ENCODE measurements at regions not wholly inside any gene's neighbourhood (a gene's known extent, or its start where the extent isn't known, plus 50 kb on each side); places are given as distances from the start of the nearest gene placed in this dataset.
A peak's percentile ranks its signal among the peaks of the same experiment; 100 is the strongest.
"Not testable (repeated sequence)": the region's sequence is repeated elsewhere in the genome, so short reads cannot be mapped to it uniquely, and the experiment has no call there.

DNA sequence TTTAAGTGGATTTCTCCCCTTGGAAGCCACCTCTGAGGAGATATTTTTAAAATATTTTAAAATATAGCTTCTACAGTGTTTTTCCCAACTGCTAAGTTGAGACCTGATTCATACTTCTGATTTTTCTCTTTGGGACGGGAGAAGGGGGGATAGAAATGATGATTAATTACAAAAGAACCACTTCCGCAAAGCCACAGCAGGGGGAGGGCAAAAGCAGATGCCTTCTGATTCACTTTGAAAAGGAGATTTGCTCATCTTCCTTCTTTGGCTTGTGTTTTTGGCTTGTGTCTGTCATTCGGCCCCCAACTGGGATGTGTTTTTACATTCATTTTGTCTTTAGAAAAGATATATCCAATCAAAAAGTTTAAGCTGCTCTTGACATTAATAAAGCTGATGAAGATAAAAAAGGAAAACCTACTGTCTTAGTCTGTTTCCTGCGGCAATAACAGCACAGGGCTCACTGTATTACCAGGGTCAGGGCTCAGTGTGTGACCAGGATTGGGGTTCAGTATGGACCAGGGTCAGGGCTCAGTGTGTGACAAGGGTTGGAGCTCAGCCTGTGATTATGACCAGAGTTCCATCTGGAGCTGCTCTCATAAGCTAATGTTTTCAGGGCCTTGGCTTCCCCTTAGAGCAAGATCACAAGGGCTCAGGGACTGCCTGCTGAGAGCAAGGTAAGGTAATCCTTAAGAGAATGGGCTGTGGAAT lies 223.2 kb downstream of the MTHFS start:
- no peak for DNase-seq (ENCODE audit: low spot score)

DNA sequence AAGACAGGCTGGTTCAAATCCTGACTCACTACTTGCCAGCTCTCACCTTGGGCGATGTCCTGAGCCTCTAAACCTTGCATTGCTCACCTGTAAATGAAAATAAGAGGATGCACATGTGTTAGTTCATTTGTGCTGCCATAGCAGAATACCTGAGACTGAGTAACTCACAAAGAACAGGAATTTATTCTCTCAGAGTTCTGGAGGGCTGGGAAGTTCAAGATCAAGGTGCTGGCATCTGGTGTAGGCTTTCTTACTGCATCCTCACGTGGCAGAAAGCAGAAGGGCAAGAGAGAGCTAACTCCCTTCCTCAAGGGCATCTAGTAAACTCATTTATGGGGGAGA lies 222.7 kb downstream of the MTHFS start:
- DNase-seq (ENCODE audit: low spot score) = no peak

DNA sequence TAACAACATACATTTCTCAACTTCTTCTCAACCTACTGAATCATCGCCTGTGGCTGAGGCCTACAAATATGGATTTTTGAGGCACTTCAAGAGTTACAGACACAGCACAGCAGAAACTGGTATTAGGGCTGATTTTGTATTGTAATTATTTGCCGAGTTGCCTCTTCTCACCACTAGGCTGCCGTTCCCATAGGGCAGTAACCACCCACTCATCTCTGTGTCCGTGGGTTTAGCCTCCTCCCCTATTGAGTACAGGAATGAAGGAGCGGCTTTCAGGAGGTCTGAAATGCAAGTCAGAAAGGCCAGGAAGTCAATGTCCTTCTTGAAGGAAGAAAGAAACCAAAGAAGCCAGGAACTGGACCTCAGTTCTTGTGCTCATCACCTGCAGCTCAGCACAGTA lies 220.8 kb downstream of the MTHFS start:
- no peak for DNase-seq (ENCODE audit: low spot score)

DNA sequence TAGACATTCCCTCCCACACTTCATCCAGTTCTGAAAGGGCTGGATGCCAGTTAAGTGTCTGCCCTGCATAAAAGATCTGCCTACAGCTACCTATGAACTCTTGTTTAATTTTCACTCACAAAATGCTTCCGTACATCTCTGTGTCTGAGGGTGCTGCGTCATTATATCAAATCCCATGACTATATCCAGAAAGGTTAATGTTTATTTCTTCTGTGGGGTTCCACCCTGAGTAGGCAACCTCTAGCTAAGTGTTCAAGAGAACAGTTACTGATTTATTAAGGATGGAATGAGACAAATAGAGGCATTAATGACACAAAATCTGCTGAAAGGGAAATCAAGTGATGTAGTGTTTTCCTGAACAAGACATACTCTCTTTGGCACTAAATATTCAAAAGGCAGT lies 220.2 kb downstream of the MTHFS start:
- no peak for DNase-seq (ENCODE audit: low spot score)

DNA sequence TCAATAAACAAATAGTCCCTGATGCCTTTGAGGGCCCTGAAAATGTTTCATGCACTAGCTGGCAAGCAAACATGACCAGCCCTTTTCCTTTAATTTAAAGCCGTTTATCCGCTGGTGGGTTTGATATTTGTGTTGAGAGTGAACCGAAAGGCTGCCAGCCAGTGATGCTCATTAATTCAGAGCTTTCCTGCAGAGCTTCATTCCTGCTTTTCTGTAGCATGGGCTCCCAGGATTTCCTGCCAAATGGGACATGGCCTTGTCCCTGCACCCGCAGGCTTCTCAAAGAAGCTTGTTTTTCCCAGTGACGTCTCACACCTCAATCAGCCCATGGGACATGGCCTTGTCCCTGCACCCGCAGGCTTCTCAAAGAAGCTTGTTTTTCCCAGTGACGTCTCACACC lies 219.6 kb downstream of the MTHFS start:
- DNase-seq (ENCODE audit: low spot score) = no peak

DNA sequence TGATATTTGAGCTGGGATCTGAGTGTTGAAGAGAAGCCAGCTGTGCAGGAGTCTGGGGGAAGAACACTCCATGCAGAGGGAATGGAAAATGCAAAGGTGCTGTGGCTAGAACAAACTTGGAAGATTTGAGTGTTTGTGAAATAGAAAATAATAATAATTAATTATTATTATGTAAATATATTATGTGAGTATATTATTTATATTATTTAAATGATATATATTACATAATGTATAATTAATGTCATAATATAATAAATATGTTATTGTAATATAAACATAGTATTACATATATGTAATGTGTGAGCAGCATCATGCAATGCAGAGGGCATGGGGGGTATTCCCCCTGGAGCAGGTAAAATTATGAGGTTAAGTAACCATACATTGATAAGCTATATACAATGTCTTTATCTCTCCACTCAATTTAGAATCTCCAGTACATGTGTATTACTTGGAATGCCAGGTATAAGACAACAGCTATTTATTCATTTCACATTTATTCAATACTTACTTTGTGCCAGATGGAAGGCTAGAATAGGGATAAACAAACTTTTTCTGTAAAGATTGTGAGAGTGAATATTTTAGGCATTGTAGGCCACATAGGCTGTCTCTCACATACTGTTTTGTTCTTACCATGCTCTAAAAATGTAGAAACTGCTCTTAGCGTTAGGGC lies 218.6 kb downstream of the MTHFS start:
- DNase-seq (ENCODE audit: low spot score) = no peak

DNA sequence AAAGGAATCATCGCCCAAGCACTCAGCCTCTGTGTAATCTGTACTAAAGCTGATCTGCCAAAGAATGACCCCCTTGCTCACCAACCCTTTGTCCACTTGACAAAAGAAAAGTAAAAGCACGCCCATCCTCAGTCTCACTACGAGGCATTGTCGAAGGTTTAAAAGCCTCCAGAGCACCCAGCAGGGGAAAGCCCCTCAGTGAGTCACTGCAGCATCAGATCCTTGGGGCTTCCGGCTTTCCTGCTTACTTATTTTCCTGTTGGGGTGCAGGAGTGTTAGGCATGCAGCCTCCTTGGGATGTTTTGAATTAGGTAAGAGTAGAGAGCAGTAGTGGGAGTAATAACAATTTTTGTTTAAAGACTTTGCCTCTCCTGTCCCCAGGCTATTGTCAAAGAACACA lies 216.1 kb downstream of the MTHFS start:
- DNase-seq (ENCODE audit: low spot score) = no peak

DNA sequence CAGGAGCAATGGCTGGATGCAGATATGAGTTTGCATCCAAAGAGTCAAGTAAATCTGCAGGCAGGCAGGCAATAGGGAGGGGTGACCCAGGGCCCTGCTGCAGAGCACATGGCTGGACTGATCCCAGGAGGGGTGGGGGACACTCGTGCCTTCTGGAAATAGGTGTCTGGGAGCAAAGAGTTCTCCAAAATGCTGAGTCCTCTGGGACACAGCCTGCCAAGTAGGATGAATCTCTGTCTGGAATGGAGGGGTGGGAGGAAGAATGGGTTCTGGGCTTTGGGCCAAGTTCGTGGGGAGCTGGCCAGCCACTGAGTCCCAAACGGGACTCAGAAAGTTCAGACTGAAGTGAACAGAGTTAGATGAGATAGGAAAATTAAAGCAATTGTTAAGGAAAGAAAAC lies 214.5 kb downstream of the MTHFS start:
- no peak for DNase-seq (ENCODE audit: low spot score)

DNA sequence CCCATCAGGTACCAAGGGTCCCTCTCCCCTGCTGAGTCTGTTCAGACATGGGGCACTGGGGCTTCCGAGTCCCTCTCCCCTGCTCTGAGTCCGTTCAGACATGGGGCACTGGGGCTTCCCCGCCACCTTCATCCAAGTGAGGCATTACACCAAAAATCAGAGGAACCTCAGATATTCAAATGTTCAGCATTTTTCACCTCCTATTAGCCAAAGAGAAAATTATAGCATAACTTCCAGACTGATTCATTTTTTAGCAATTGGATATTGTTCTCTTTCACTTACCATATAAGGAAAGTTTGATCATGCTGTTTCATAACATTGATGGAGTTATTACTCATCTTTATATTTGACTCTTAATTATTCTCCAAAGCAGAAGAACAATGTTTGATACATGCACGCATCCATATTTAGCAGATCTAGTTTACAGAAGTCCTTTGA lies 213.9 kb downstream of the MTHFS start:
- DNase-seq (ENCODE audit: low spot score) = no peak

DNA sequence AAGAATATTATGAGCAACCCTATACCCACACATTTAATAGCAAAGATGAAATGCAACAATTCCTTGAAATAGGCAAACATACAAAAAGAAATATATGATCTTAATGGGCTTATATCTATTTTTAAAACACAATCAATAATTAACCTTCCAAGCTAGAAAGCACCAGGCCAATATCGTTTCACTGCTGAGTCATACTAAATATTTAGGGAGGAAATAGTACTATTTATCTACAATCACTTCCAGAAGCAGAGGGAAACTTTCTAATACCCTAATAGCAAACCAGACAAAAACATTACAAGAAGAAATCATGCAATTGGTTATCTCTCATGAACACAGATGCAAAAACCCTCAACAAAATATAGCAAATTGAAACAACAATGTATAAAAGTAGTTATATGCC lies 207.8 kb downstream of the MTHFS start:
- no peak for DNase-seq (ENCODE audit: low spot score)

DNA sequence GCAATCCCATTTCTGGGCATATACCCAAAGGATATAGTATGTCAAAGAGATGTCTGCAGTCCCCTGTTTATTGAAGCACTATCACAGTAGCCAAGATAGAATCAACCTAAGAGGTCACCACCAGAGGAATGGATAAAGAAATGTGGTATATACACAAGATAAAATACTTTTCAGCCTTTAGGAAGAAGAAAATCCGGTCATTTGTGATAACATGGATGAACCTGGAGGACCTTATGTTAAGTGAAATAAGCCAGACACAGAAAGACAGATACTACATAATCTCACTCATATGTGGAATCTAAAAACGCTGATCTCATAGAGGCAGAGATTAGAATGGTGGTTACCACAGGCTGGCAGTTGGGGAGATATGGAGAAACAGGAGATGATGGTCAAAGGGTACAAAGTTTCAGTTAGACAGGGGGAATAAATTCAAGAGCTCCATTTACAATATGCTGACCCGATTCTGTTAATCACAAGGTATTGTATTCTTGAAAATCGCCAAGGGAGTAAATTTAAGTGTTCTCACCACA lies 195.8 kb downstream of the MTHFS start:
- DNase-seq (ENCODE audit: low spot score) = no peak

DNA sequence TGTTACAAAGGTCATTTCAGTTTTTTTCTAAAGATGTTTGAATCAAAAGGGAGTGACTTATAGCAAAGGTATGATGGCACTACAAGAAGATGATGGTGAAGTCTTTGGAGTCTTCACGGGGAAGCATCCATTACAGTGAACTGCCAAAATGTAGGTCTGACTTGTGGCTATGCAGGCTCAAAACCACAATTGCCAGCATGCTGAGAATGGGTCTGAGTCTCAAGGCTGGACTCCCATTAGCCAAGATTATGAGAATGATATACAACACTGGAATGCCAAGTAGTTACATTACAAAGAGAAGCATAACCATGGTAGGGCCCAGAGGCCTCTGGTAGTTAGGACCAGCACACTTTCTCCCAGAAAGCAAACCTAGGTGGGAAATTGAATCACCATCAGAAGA lies 194.2 kb downstream of the MTHFS start:
- no peak for DNase-seq (ENCODE audit: low spot score)

DNA sequence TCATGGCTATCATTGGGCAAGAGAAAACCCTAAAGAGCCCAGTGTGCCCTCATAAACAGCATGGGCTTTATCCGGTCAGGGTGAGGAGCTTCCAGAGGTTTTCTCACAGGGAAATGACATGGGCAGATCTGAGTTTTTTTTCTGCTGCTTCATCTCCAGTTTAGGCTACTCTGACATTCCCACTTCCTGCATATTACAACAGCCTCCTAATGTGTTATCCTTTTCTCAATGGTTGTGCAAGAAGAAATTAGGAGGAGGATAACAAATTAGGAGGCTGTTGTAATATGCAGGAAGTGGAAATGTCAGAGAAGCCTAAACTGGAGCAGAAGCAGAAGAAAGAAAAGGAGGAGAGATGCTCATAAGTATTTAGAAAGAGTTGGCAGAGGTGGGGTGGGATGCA lies 175.6 kb downstream of the MTHFS start:
- no peak for DNase-seq (ENCODE audit: low spot score)

DNA sequence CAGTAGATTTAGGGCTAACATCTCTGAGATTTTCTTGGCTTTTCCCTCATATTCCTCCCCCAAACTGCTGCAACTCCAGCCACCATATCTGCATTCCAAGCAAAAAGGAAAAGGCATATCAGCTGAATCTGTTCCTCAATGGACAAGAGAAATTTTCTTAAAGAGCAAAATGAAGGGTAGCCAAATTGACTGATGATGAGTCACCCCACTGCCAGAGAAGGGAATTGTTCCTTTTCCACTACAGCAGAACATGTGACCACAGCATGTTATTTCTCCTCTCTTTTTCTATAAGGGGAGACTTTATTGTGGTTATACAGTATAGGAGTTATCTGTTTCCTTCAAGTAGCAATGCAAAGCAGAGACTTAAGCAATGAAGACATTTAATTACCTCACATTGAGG lies 172.5 kb downstream of the MTHFS start:
- no peak for DNase-seq (ENCODE audit: low spot score)

DNA sequence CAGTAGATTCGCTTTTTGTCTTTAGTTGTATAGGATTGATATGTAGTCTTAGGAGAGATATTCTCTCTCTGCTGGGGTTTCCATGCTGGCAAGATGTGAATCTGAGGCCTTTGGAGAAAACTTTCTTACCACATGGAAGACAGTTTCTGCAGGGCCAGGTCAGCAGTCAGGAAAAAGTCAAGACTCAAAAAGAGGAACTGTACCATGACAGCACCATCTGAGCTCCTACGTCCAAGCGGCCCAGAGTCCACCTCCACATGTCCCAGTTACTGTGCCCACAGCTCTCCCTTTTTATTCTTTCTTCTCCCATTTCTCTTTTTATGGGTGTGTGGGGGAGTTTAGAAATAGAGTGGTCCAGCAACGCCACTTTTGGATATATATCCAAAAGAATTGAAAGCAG lies 172.0 kb downstream of the MTHFS start:
- no peak for DNase-seq (ENCODE audit: low spot score)

DNA sequence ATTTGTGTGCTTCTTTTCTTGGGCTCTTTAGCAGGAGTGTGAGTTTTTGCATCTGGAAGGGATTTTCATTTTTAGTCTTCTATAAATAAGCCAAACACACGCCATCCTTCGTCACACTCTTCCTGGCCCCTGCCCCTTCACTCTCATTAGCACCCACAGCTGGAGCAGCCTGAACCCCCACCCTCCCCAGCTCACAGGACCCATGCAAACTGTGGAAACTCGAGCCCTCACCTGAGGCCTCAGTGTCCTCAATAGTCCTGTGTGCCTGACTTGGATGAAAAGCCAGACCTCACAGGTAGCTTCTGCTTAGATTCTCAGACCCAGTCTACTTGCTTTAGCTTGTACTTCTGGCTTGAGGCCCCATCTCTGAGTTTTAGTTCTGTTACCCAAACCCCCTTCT lies 167.9 kb downstream of the MTHFS start:
- DNase-seq (ENCODE audit: low spot score) = no peak

DNA sequence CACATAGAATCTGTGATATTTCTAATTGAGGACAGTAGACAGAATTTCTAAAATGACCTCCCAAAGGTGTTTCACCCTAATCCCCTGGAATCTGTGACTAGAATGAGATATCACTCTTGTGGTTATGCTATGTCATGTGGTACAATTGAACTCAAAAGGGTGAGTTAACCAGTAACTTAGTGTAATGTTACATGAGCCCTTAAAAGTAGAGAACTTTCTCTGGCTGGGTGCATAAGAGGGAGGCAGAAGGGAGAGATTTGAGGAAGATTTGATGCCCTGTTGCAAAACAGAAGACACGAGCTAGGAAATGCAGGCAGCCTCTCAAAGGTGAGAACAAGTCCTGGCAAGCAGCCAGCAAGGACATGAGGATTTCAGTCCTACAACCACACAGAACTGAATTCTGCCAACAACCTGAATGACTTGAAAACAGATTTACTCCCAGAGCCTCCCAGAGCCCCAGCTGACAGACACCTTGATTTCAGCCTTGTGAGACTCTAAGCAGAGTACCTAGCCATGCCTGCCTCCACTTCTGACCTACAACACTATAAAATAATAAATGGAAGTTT lies 160.3 kb downstream of the MTHFS start:
- no peak for DNase-seq (ENCODE audit: low spot score)

DNA sequence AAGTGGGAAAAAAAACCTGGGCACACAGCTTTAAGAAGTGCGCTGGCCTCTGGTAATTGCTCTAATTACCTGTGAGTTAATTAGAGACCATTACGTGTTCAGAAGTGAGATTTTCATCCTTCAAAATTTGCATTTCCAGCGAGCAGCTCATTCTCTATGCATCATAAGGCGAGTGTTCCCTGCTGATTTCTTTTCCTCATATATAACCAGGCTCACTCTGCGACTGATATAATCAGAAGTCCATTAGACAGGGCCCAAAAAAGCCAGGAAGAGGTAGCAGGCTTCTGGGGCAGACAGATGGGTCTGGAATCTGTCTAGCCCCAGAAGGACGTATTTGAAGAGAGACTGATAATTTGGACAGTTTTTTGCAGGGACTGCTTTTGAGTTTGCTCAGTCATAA lies 158.7 kb downstream of the MTHFS start:
- no peak for DNase-seq (ENCODE audit: low spot score)

DNA sequence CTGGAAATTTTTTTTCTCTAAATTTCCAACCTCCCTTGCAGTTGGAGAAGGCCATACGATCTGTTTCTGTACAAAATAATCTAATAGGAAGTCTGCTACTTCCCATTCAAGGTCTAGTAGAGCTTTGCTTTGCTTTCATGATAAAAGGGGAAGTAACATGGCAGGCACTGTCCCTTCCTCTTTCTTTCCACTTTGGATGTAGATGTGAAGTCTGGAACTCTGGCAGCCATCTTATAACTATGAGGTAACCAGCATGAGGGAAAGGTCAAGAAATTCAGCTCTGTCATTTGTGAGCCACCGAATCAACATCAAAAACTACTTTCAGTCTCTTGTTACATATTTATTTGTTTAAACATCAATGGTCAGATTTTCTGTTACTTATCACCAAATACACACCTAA lies 156.3 kb downstream of the MTHFS start:
- DNase-seq (ENCODE audit: low spot score) = no peak

DNA sequence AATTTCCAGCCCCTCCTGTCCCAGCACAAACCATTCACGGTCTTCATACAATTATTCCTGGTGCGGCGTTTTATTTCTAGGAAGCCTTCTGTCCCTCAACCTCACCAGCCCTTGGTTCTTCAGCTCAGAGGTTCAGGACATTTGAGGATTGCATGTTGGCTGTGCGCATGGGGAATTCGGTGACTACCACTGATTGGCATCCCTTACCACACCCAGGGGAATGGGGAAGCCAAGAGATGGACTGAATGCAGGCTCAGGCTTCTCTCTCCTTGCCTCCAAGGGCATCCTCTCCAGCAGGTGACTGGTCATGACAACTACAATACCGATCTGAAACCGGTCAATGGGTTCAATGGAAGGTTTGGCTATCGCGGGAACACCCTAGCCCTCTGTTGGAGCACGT lies 153.8 kb downstream of the MTHFS start:
- DNase-seq (ENCODE audit: low spot score) = no peak

DNA sequence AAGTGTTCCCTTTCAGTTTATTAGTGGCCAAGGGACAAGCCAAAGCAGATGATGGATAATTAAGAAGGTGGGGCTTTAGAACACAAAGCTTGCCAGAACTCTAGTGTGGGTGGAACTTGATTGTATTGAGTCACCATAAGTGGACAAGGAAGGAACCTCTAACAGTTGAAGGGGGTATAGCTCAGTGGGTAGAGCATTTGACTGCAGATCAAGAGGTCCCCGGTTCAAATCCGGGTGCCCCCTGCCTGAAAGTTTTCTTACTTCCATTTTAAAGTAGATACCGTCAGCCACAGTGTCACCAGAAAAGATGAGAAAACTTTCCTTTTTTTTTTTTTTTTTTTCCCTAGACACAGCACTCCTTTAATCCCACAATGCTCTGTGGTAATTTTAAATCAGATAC lies 152.3 kb downstream of the MTHFS start:
- not testable (repeated sequence) for DNase-seq (ENCODE audit: low spot score)

DNA sequence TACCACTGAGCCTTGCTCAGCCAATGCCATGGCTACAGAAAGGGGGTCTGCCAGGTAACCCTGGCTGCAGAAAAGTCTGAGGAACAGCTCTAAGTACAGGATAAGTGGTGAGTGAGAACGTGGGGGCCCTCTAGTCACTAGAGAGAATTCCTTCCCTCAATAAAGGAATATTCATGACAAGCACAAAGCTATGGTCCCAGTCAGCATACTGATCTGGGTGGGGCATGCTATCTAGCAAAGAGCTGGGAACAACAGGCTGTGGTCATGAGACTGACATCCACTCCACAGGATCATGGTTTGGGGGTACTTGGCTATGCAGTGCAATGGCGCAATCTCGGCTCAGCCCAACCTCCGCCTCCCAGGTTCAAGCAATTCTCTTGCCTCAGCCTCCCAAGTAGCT lies 140.4 kb downstream of the MTHFS start:
- no peak for DNase-seq (ENCODE audit: low spot score)

DNA sequence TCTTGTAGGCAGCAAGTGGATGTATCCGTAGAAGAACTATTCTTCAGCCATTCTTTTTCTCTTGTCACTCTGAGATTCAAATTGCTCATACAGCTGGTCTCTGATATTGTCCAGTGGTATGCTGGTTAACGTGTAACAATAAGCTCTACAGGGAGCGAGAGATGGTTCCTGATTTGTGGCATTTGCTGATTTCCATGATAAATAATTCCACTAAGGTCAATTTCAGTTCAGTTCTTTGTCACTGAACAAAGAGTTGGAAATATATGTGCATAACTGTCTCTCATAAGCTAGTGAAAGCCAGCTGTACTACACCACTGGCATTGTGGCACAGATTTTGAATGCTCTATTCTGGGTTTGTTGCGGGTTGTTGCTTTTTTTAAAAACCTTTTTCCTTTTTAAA lies 131.7 kb downstream of the MTHFS start:
- no peak for DNase-seq (ENCODE audit: low spot score)

DNA sequence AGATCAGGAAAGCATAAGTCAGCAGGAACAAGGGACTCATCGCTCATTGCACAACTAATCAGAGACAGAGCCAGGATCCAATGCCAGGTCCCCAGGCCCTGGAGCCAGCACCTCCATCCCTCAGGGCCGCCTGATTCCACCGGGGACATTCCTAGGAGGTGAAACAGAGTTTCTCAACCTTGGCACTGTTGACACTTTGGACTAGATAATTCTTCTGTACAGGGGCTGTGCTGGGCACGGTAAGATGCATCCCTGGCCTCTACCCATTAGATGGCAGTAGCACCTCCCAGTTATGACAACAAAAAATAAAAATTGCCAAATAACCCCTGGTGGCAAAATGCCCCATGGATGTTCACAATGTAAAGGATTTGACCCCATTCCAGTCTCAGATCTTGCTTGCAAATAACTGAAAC lies 127.7 kb downstream of the MTHFS start:
- peak; percentile 11 for DNase-seq (ENCODE audit: low spot score)

All from hematopoietic multipotent progenitor cell treated with erythropoietin and hydrocortisone succinate and interleukin-3 and kit ligand, for 15 days (in vitro differentiated cells).